Left ventricle myocardium inferior (tissue), 1 donor: ENCODE measurements at regions not wholly inside any gene's neighbourhood (a gene's known extent, or its start where the extent isn't known, plus 50 kb on each side); places are given as distances from the start of the nearest gene placed in this dataset.
"Not testable (repeated sequence)": the region's sequence is repeated elsewhere in the genome, so short reads cannot be mapped to it uniquely, and the experiment has no call there.

Experiments used
- DNase-seq: peaks from one replicate; pipeline ENCODE4 v3.0.0-alpha.2; 2020
- H3K27ac ChIP-seq: fragments of 200-600 bp; replicated peaks from 2 replicates; pipeline ENCODE4 v1.8.0; 2021
- H3K27me3 ChIP-seq: fragments of 200-600 bp; 2 replicates; pipeline ENCODE4 v1.8.0; 2021; ENCODE audit warnings: low read depth
- H3K36me3 ChIP-seq: fragments of 200-600 bp; 2 replicates; pipeline ENCODE4 v1.8.0; 2021
- H3K4me1 ChIP-seq: fragments of 200-600 bp; 2 replicates; pipeline ENCODE4 v1.8.0; 2021
- H3K4me3 ChIP-seq: fragments of 200-600 bp; 2 replicates; pipeline ENCODE4 v1.8.0; 2021; ENCODE audit warnings: mild to moderate bottlenecking, moderate library complexity
- H3K9me3 ChIP-seq: fragments of 200-600 bp; replicated peaks from 2 replicates; pipeline ENCODE4 v1.8.0; 2021
- CTCF ChIP-seq: fragments of 200-600 bp; IDR thresholded peaks from 2 replicates; pipeline ENCODE4 v1.8.0; 2021; ENCODE audit warnings: antibody characterized with exemption, mild to moderate bottlenecking, borderline replicate concordance
- intact Hi-C: fragments of 100-400 bp; cut with micrococcal nuclease; formaldehyde crosslinking; loops from one replicate; pipeline ENCODE4 v1.11.0; 2022
- donor health status: DM: no; HTN: yes; CAD: no; lungs with severe emphysema.

- Histone ChIP-seq H3K36me3 (no peaks in the 10 kb centered on the region), H3K4me3 (no peak overlapping the region), H3K4me1 (no peaks in the 10 kb centered on the region), H3K9me3 (no peaks in the 10 kb centered on the region), H3K27me3 (no peaks in the 10 kb centered on the region), H3K27ac (no peak overlapping the region)
- DNase-seq, result no peak
- intact Hi-C loops, result no loop called here
- TF ChIP-seq CTCF, result no peak
Measured at GRCh38 chr6:121548131-121548530, 112.7 kb downstream of the GJA1 start.

DNA sequence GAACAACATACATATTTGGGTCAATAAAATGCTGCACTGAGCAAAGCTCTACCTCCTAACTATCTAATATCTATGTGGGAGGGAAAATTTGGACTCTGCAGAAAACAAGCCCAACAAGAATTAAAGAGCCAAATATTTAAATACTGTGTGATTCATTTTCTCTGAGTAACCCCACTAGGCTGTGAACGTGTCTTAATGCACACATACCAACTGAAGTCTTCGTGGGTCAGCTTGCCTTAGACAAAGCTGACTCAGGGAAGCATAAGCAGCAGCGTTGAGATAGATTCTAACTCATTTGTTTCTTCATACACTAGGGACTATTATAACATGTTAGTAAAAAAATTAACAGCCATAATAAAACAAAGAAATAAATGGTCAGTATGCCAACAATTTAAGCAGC is 114.3 kb downstream of the GJA1 start:
- DNase-seq, result no peak
- TF ChIP-seq CTCF, result no peak
- H3K9me3 ChIP-seq, result no peaks in the 10 kb centered on the region
- H3K4me1 ChIP-seq, result no peaks in the 10 kb centered on the region
- no peak overlapping the region for H3K27ac ChIP-seq
- no peaks in the 10 kb centered on the region for H3K27me3 ChIP-seq
- no peak overlapping the region for H3K4me3 ChIP-seq
- H3K36me3 ChIP-seq, result no peaks in the 10 kb centered on the region
- intact Hi-C loops, result no loop called here

- DNase-seq, result no peak
- H3K36me3 ChIP-seq, result no peaks in the 10 kb centered on the region
- intact Hi-C loops, result no loop called here
- H3K9me3 ChIP-seq, result no peaks in the 10 kb centered on the region
- H3K27me3 ChIP-seq, result no peaks in the 10 kb centered on the region
- no peak overlapping the region for H3K27ac ChIP-seq
- no peaks in the 10 kb centered on the region for H3K4me1 ChIP-seq
- TF ChIP-seq CTCF, result no peak
- H3K4me3 ChIP-seq, result no peak overlapping the region
Measured at GRCh38 chr6:121550491-121551010, 115.1 kb downstream of the GJA1 start.

- no peak for DNase-seq
- intact Hi-C loops, result no loop called here
- H3K9me3 ChIP-seq, result no peaks in the 10 kb centered on the region
- no peak overlapping the region for H3K27ac ChIP-seq
- H3K27me3 ChIP-seq, result no peaks in the 10 kb centered on the region
- H3K4me1 ChIP-seq, result no peaks in the 10 kb centered on the region
- H3K4me3 ChIP-seq, result no peak overlapping the region
- no peaks in the 10 kb centered on the region for H3K36me3 ChIP-seq
- no peak for TF ChIP-seq CTCF
Measured at GRCh38 chr6:121555201-121555600, 119.8 kb downstream of the GJA1 start.

DNA sequence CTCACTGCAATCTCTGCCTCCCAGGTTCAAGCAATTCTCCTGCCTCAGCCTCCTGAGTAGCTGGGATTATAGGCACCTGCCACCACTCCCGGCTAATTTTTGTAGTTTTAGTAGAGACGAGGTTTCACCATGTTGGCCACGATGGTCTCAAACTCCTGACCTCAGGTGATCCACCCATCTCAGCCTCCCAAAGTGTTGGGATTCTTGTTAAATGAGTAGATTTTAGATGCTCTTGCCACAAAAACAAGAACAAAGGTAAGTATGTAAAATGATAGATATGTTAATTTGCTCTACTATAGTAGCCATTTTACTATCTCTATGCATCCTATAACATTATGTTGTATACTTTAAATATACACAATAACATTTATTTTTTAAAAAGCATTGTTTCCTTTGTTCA is 120.7 kb downstream of the GJA1 start:
- H3K4me3 ChIP-seq, H3K27ac ChIP-seq, DNase-seq, H3K36me3 ChIP-seq, intact Hi-C loops, H3K4me1 ChIP-seq, H3K27me3 ChIP-seq, H3K9me3 ChIP-seq: not testable (repeated sequence)

DNA sequence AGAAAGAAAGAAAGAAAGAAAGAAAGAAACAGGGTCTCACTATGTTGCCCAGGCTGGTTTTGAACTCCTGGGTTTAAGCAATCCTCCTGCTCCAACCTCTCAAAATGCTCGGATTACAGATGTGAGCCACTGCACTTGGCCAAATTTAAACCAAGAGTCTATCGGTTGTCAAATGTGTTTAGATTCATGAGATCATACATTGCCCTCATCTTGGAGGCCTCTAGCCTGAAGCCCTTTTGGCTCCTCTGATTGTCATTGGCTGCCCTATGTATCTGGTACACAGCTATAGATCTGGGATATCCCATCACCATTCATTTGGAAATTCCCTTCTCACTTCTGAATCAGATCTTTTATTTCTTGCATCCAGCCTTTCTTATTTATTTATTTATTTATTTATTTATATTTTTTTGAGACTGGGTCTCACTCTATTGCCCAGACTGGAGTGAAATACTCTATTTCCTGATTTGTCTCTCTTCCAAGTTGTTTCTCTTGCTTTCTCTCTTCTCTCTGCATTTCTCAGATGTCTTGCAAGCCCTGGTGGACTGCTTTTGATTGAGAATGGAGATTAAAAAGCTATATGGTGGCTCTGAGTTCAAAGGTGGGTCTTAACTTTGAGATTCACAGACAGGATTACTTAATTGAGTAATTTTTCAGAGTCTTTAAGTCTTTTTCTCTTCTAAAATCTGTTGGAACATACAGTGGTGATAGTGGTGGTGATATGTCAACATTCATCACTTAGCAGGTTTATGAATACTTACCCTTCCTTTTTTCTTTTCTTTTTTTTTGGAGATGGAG is 121.9 kb downstream of the GJA1 start:
- intact Hi-C loops, result no loop called here
- Histone ChIP-seq H3K9me3 (no peaks in the 10 kb centered on the region), H3K36me3 (no peaks in the 10 kb centered on the region), H3K27me3 (no peaks in the 10 kb centered on the region), H3K4me1 (no peaks in the 10 kb centered on the region), H3K27ac (no peak overlapping the region), H3K4me3 (no peak overlapping the region)
- DNase-seq, result no peak
- TF ChIP-seq CTCF, result no peak
